Natural killer cell (primary cell): ENCODE measurements at regions not wholly inside any gene's neighbourhood (a gene's known extent, or its start where the extent isn't known, plus 50 kb on each side); places are given as distances from the start of the nearest gene placed in this dataset.
A peak's percentile ranks its signal among the peaks of the same experiment; 100 is the strongest.

Source experiments
- ATAC-seq, 3 donors: fragments of 150-1000 bp in 2 of 3; fragments of 200-7000 bp in 1 of 3; cut with Tn5 transposase; 1 replicate in 1 of 3; 2 replicates in 2 of 3; pipeline ENCODE4 v1.10.0; 2021; ENCODE audit warnings: mild to moderate bottlenecking in 2 of 3, moderate library complexity in 2 of 3
- DNase-seq, 2 donors: peaks; one replicate each; pipeline versions ENCODE4 v3.0.0 to v3.0.0-alpha.2; 2013 to 2021; ENCODE audit warnings: mixed read lengths in 1 of 2
- H3K27ac ChIP-seq: one replicate; pipeline ENCODE4 v1.5.1; 2013; ENCODE audit warnings: mild to moderate bottlenecking, low read length
- H3K27me3 ChIP-seq: one replicate; pipeline ENCODE4 v1.6.1; 2013; ENCODE audit warnings: low read length; ENCODE audit not compliant: control insufficient read depth, insufficient read depth
- H3K36me3 ChIP-seq: one replicate; pipeline ENCODE4 v1.6.1; 2013; ENCODE audit warnings: low read length; ENCODE audit not compliant: control insufficient read depth, insufficient read depth
- H3K4me1 ChIP-seq: one replicate; pipeline ENCODE4 v1.6.1; 2013; ENCODE audit warnings: low read length; ENCODE audit not compliant: control insufficient read depth, insufficient read depth
- H3K4me3 ChIP-seq: one replicate; pipeline ENCODE4 v1.5.1; 2013; ENCODE audit warnings: low read length
- H3K9me3 ChIP-seq: one replicate; pipeline ENCODE4 v1.6.1; 2013; ENCODE audit warnings: low read length; ENCODE audit not compliant: control insufficient read depth, insufficient read depth
- H3K27ac Mint-ChIP-seq, 2 donors: one replicate each; pipeline ENCODE4 v1.8.0; 2022; ENCODE audit warnings: mild to moderate bottlenecking in 2 of 2, mixed read lengths in 2 of 2, moderate library complexity in 1 of 2
- H3K27me3 Mint-ChIP-seq, 2 donors: one replicate each; pipeline ENCODE4 v1.8.0; 2022; ENCODE audit warnings: low read depth in 2 of 2, mixed read lengths in 2 of 2
- H3K36me3 Mint-ChIP-seq: one replicate; pipeline ENCODE4 v1.8.0; 2022; ENCODE audit warnings: mixed read lengths
- H3K4me1 Mint-ChIP-seq, 2 donors: one replicate each; pipeline ENCODE4 v1.8.0; 2022; ENCODE audit warnings: mixed read lengths in 2 of 2
- H3K4me3 Mint-ChIP-seq: one replicate; pipeline ENCODE4 v1.8.0; 2022; ENCODE audit warnings: mild to moderate bottlenecking, moderate library complexity, mixed read lengths
- H3K9me3 Mint-ChIP-seq, 2 donors: one replicate each; pipeline ENCODE4 v1.8.0; 2022; ENCODE audit warnings: mixed read lengths in 2 of 2
- CTCF ChIP-seq: fragments of 200-600 bp; IDR thresholded peaks from one replicate; pipeline ENCODE4 v1.8.0; 2022; ENCODE audit warnings: antibody characterized with exemption
- WGBS: methylation state at CpG from one replicate; pipeline ENCODE4 v1.1.7; 2013; ENCODE audit warnings: missing lambda C conversion rate; ENCODE audit not compliant: insufficient coverage; 5-methylcytosine and 5-hydroxymethylcytosine counted together
- intact Hi-C: fragments of 100-400 bp; cut with micrococcal nuclease; formaldehyde crosslinking; loops from one replicate; pipeline ENCODE4 v1.14.2; 2022

DNA sequence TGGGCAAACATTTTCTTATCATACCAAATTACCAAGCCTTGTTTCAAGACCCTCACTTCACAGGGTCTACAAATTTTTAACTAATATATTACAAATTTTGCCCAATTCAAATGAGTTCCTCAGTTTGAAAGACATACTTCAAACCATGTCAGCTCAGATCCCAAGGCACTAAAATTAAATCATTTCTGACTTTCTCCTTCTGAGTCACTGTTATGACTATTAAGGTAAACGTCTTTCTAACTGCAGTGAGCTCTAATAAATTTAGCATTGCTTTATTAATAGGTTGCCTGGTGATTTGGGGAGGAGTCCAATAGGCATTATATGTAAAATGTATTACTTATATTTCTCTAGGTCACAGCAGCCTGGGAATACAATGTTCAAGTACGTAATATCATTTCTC lies 158.2 kb upstream of the ARHGEF26 start:
- ATAC-seq (no peak), DNase-seq (no peak)
- TF ChIP-seq CTCF: no peak
- H3K4me3 ChIP-seq: no peak overlapping the region
- H3K4me1 ChIP-seq: no peaks in the 10 kb centered on the region
- intact Hi-C loops: no loop called here
- H3K4me3 Mint-ChIP-seq: no peak overlapping the region
- H3K9me3 Mint-ChIP-seq: peaks cover 0 to 4% of the 10 kb centered on the region in 2 donors
- no peak overlapping the region for H3K27ac ChIP-seq
- H3K4me1 Mint-ChIP-seq: no peaks in the 10 kb centered on the region
- H3K27me3 ChIP-seq: no peaks in the 10 kb centered on the region
- 0% methylated on average over 1 of the region's 2 CpGs for WGBS
- no peaks in the 10 kb centered on the region for H3K27me3 Mint-ChIP-seq
- H3K27ac Mint-ChIP-seq: no peak overlapping the region
- H3K9me3 ChIP-seq: no peaks in the 10 kb centered on the region
- H3K36me3 Mint-ChIP-seq: no peaks in the 10 kb centered on the region
- H3K36me3 ChIP-seq: no peaks in the 10 kb centered on the region

DNA sequence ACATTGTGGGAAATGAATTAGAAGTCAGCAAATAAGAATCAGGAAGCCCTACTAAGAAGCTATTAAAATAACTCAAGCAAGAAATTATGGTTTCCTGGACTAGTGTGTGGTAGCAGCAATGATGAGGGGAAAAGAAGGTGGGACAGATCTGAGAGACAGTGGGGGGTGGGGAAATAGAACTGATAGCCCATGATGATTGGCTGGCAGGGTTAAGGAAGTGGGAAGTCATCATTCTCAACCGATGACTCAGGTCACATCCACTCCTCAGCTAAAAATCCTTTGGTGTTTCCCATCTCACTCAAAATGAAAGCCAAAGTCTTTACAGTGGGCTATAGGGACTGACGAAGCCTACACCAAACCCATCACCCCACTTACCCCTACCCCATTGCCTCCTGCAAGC lies 153.9 kb upstream of the ARHGEF26 start:
- no peak overlapping the region for H3K27ac Mint-ChIP-seq
- Histone ChIP-seq H3K4me1 (no peaks in the 10 kb centered on the region), H3K27me3 (no peaks in the 10 kb centered on the region), H3K27ac (no peak overlapping the region), H3K4me3 (no peak overlapping the region), H3K9me3 (no peaks in the 10 kb centered on the region), H3K36me3 (no peaks in the 10 kb centered on the region)
- no peak for DNase-seq
- no peaks in the 10 kb centered on the region for H3K36me3 Mint-ChIP-seq
- no peaks in the 10 kb centered on the region for H3K4me1 Mint-ChIP-seq
- H3K9me3 Mint-ChIP-seq: peaks cover 0 to 4% of the 10 kb centered on the region in 2 donors
- intact Hi-C loops: no loop called here
- no peak for TF ChIP-seq CTCF
- H3K4me3 Mint-ChIP-seq: no peak overlapping the region
- no peak for ATAC-seq
- no peaks in the 10 kb centered on the region for H3K27me3 Mint-ChIP-seq
- 68% methylated on average over 2 of the region's 2 CpGs for WGBS

DNA sequence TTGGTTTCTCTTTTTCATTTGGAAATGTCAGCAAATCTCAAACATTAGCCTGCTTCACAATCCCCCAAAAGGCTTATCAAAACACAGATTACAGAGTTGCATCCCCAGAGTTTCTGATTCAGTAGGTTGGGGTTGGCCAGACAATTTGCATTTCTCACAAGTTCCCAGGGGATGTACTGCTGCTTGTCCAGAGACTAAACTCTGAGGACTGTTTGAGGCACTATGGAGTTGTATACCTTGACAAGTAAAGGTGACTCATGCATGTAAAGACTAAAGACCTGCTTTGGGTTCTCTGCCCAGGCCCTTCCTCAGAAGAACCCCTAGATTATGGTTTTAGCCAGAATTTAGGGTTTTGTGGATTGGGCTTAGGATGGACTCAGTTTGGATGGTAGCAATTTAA lies 151.1 kb upstream of the ARHGEF26 start:
- Histone ChIP-seq H3K27me3 (no peaks in the 10 kb centered on the region), H3K4me1 (no peaks in the 10 kb centered on the region), H3K9me3 (no peaks in the 10 kb centered on the region), H3K36me3 (no peaks in the 10 kb centered on the region), H3K4me3 (no peak overlapping the region), H3K27ac (no peak overlapping the region)
- H3K4me3 Mint-ChIP-seq: no peak overlapping the region
- H3K27ac Mint-ChIP-seq: no peak overlapping the region
- DNase-seq (no peak), ATAC-seq (no peak)
- TF ChIP-seq CTCF: no peak
- intact Hi-C loops: no loop called here
- no peaks in the 10 kb centered on the region for H3K4me1 Mint-ChIP-seq
- H3K9me3 Mint-ChIP-seq: peaks cover 0 to 4% of the 10 kb centered on the region in 2 donors
- H3K36me3 Mint-ChIP-seq: no peaks in the 10 kb centered on the region
- H3K27me3 Mint-ChIP-seq: no peaks in the 10 kb centered on the region

DNA sequence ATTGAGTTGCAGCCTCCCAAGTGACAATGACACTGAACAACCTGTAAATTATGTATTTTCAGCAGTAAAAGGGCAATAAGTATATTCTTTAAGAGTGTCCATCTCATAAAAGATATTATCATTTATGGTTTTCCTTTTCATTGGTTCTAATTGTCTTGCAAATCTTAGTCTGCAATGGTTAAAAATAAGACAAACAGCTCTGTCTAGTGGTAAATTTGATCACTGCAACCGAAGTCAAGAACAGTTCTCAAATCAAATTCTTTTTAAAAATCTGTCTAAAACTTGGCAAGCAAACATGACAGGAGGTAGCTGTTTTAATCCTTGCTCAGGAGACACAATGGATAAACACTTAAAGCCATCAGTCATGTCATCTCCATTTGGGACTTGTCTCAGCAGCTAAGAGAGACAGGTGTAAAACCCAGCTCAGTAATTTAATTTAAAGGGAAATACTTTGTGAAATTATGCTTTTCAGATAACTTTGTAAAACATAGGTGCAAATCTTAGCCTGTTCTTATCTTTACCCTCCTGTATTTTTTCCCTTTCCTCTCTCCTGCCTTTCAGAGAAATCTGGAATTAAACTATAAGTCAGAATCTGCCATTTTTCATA lies 150.3 kb upstream of the ARHGEF26 start:
- Mint-ChIP-seq H3K27ac (no peak overlapping the region), H3K36me3 (no peaks in the 10 kb centered on the region), H3K4me1 (no peaks in the 10 kb centered on the region), H3K4me3 (no peak overlapping the region), H3K27me3 (peaks cover 0 to 3% of the 10 kb centered on the region in 2 donors), H3K9me3 (peaks cover 0 to 4% of the 10 kb centered on the region in 2 donors)
- peak in 1 of 2 donors; percentile 4 for DNase-seq
- no peak for ATAC-seq
- H3K36me3 ChIP-seq: no peaks in the 10 kb centered on the region
- intact Hi-C loops: no loop called here
- H3K27ac ChIP-seq: no peak overlapping the region
- H3K9me3 ChIP-seq: no peaks in the 10 kb centered on the region
- H3K4me3 ChIP-seq: no peak overlapping the region
- no peak for TF ChIP-seq CTCF
- no peaks in the 10 kb centered on the region for H3K4me1 ChIP-seq
- WGBS: 6% methylated on average over 1 of the region's 1 CpG
- H3K27me3 ChIP-seq: no peaks in the 10 kb centered on the region
